HUES64 (cell line): ENCODE measurements at regions not wholly inside any gene's neighbourhood (a gene's known extent, or its start where the extent isn't known, plus 50 kb on each side); places are given as distances from the start of the nearest gene placed in this dataset.

Source experiments
- H3K27ac ChIP-seq: 2 replicates; pipeline ENCODE4 v1.7.0; 2013; ENCODE audit warnings: low read depth, low read length, inconsistent platforms
- H3K27me3 ChIP-seq: 2 replicates; pipeline ENCODE4 v1.6.1; 2013; ENCODE audit warnings: mild to moderate bottlenecking, low read length; ENCODE audit not compliant: insufficient read depth
- H3K36me3 ChIP-seq: 2 replicates; pipeline ENCODE4 v1.6.1; 2013; ENCODE audit warnings: mild to moderate bottlenecking, low read length; ENCODE audit not compliant: insufficient read depth
- H3K4me1 ChIP-seq: 2 replicates; pipeline ENCODE4 v1.6.1; 2013; ENCODE audit warnings: mild to moderate bottlenecking, low read length, moderate library complexity; ENCODE audit not compliant: insufficient read depth
- H3K4me3 ChIP-seq: 2 replicates; pipeline ENCODE4 v1.5.1; 2013; ENCODE audit warnings: mild to moderate bottlenecking, low read length, moderate library complexity
- H3K9ac ChIP-seq: 2 replicates; pipeline ENCODE4 v1.6.1; 2013; ENCODE audit warnings: mild to moderate bottlenecking, low read depth, low read length
- H3K9me3 ChIP-seq: 2 replicates; pipeline ENCODE4 v1.6.1; 2013; ENCODE audit warnings: low read depth, low read length; ENCODE audit not compliant: insufficient read depth
- WGBS: fragments of 150-250, 120-280 bp; methylation state at CpG from one replicate; pipeline ENCODE4 v1.1.7; 2013; ENCODE audit warnings: missing lambda C conversion rate; 5-methylcytosine and 5-hydroxymethylcytosine counted together

DNA sequence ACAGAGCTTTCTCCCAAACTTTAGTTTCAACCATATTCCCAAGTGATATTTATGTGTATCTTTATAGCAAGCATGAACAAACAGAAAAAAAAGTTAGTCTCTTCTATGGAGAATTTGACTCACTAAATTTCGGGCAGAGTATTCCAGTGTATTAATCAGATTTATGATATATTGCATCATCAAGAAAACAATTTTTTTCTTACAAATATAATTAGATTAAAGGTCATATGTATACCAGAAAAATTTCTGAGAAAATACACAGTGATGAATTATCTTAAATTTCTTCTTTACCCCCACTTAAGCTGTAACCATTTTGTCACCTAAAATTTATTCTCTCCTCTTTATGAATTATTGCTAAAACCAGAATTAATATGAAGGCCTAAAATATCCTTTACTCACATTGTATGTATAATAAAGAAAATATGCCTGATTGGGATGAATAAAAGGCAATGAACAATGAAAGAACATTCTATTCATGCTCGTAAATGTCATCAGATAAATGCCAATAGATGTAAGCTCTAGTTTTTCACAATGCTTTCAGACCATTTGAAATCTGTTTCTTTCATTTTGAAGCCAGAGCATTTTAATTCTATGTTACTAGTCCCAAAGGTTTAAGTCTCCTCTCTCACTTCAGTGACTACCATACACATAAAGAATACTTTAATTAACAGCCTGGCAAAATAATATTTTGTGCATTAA lies 192.1 kb downstream of the HGF start:
- Histone ChIP-seq H3K36me3 (no peaks in the 10 kb centered on the region), H3K27me3 (no peaks in the 10 kb centered on the region), H3K9me3 (no peaks in the 10 kb centered on the region), H3K27ac (no peak overlapping the region), H3K9ac (no peak overlapping the region), H3K4me1 (no peaks in the 10 kb centered on the region), H3K4me3 (no peak overlapping the region)
- WGBS = 90% methylated on average over 1 of the region's 2 CpGs

GRCh38 chr7:81574723-81575326 lies 195.0 kb downstream of the HGF start:
- no peak overlapping the region for H3K9ac ChIP-seq
- WGBS = 96% methylated on average over 6 of the region's 6 CpGs
- H3K4me3 ChIP-seq = no peak overlapping the region
- no peak overlapping the region for H3K27ac ChIP-seq
- H3K36me3 ChIP-seq = no peaks in the 10 kb centered on the region
- H3K4me1 ChIP-seq = no peaks in the 10 kb centered on the region
- H3K9me3 ChIP-seq = no peaks in the 10 kb centered on the region
- H3K27me3 ChIP-seq = no peaks in the 10 kb centered on the region

GRCh38 chr7:81573932-81574331 lies 195.9 kb downstream of the HGF start:
- WGBS = 100% methylated on average over 1 of the region's 1 CpG

GRCh38 chr7:81573128-81573527 lies 196.7 kb downstream of the HGF start:
- no peaks in the 10 kb centered on the region for H3K4me1 ChIP-seq
- H3K27ac ChIP-seq = no peak overlapping the region
- 92% methylated on average over 1 of the region's 1 CpG for WGBS
- no peak overlapping the region for H3K9ac ChIP-seq
- H3K27me3 ChIP-seq = no peaks in the 10 kb centered on the region
- H3K9me3 ChIP-seq = no peaks in the 10 kb centered on the region
- H3K4me3 ChIP-seq = no peak overlapping the region
- no peaks in the 10 kb centered on the region for H3K36me3 ChIP-seq

More at GRCh38 chr7:81573932-81574331, 195.9 kb downstream of the HGF start:
- H3K9ac ChIP-seq = no peak overlapping the region
- no peak overlapping the region for H3K4me3 ChIP-seq
- H3K27me3 ChIP-seq = no peaks in the 10 kb centered on the region
- H3K9me3 ChIP-seq = no peaks in the 10 kb centered on the region
- no peaks in the 10 kb centered on the region for H3K36me3 ChIP-seq
- no peaks in the 10 kb centered on the region for H3K4me1 ChIP-seq
- H3K27ac ChIP-seq = no peak overlapping the region

DNA sequence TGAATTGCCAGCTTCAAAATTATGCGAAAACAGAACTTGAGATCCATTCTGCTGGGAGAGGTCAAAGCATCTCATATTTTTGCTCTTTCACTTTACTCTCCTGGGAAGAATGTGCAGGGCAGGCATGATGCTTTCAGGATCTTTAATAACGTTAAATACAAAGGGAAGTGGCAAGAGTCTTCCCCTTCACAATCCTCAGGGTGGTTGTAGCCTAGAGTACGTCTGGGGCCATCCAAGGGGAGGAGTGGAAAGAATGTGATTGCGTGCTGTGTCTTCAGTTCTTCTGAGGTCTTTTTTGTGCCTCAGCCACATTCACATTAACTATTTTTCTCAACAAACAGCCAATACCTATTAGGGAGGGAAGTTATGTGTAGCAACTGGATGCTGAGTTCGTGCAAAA lies 207.3 kb downstream of the HGF start:
- Histone ChIP-seq H3K4me3 (no peak overlapping the region), H3K27me3 (no peaks in the 10 kb centered on the region), H3K36me3 (no peaks in the 10 kb centered on the region), H3K9ac (no peak overlapping the region), H3K9me3 (no peaks in the 10 kb centered on the region), H3K27ac (no peak overlapping the region), H3K4me1 (no peaks in the 10 kb centered on the region)
- WGBS = 90% methylated on average over 4 of the region's 5 CpGs

GRCh38 chr7:81560708-81561107 lies 209.1 kb downstream of the HGF start:
- 92% methylated on average over 4 of the region's 5 CpGs for WGBS
- no peak overlapping the region for H3K27ac ChIP-seq
- no peaks in the 10 kb centered on the region for H3K36me3 ChIP-seq
- no peaks in the 10 kb centered on the region for H3K27me3 ChIP-seq
- no peak overlapping the region for H3K4me3 ChIP-seq
- no peak overlapping the region for H3K9ac ChIP-seq
- H3K4me1 ChIP-seq = no peaks in the 10 kb centered on the region
- no peaks in the 10 kb centered on the region for H3K9me3 ChIP-seq

DNA sequence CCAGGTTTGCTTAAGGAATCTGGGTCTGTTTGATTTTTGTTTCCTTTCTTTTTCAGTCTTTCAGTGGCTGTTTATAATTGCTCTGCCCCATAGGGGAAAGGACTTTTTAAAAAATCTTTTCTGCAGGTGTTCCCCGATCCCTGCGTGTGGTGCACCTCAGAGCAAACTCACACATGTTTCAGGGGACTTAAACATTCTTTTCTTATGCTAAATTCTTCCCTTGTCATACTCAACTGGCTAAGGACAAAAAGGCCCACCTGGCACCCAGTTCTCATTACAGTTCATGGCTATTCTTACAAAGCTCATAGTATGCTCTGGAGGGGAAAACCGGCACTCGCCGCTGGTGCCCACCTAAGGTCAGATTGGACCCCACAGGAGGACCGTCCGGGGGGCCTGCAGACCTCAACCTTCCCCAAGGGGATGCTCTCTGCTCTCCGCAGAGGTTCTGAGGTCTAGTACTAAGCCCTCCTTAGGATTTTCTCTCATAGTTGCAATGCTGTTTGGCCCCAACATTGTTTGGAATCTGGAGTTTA lies 220.3 kb downstream of the HGF start:
- no peak overlapping the region for H3K4me3 ChIP-seq
- peaks cover 4% of the 10 kb centered on the region; the same call in 1 of the 2 replicates for H3K4me1 ChIP-seq
- H3K9ac ChIP-seq = peak overlapping the region; percentile 1; the same call in 1 of the 2 replicates
- WGBS = 85% methylated on average over 8 of the region's 8 CpGs
- H3K27me3 ChIP-seq = no peaks in the 10 kb centered on the region
- peaks cover 8% of the 10 kb centered on the region; the same call in 1 of the 2 replicates for H3K9me3 ChIP-seq
- peak overlapping the region; percentile 77; the same call in 1 of the 2 replicates for H3K27ac ChIP-seq
- H3K36me3 ChIP-seq = no peaks in the 10 kb centered on the region

GRCh38 chr7:81534996-81535395 lies 234.9 kb downstream of the HGF start:
- Histone ChIP-seq H3K9me3 (no peaks in the 10 kb centered on the region), H3K27ac (no peak overlapping the region), H3K36me3 (no peaks in the 10 kb centered on the region), H3K9ac (no peak overlapping the region), H3K27me3 (no peaks in the 10 kb centered on the region), H3K4me3 (no peak overlapping the region), H3K4me1 (no peaks in the 10 kb centered on the region)
- WGBS = 87% methylated on average over 1 of the region's 1 CpG

DNA sequence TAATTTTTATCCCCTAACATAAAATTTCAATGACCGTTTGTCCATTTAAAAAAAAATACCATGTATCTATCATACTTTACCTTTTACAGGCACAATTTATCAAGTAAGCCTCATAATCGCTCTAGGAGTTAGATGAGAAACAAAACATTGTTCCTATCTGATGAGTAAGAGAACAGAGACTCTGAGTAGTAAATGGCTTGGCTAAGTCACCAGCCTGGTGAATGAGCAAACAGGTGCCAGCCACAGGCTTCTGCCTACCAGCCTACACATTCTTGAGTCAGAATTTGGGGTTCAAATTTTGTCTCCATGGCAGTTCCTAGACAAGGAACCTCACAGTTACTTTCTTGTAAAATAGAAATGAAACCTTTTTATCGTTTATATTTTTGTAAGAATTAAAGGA lies 235.4 kb downstream of the HGF start:
- H3K4me3 ChIP-seq = no peak overlapping the region
- H3K36me3 ChIP-seq = no peaks in the 10 kb centered on the region
- H3K9ac ChIP-seq = no peak overlapping the region
- no peaks in the 10 kb centered on the region for H3K4me1 ChIP-seq
- no peak overlapping the region for H3K27ac ChIP-seq
- WGBS = 96% methylated on average over 2 of the region's 3 CpGs
- no peaks in the 10 kb centered on the region for H3K9me3 ChIP-seq
- no peaks in the 10 kb centered on the region for H3K27me3 ChIP-seq

DNA sequence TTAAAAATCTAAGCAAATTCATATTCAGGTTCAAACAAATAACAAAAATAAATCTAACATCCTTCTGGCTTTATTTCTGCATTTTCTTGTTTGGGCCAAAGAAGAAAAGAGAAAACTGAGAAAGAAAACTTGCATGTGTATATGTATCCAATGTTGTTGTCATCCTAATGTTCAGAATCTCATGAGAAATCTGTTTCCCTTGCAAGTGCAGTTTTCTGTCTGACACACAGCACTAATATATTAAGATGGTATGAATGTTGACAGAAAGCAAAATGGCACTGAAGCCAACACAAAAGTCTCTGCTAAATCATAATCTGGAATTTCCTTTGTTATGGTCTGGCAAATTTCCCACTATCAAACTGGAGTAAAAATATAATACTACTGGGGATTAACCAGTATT lies 235.9 kb downstream of the HGF start:
- Histone ChIP-seq H3K4me3 (no peak overlapping the region), H3K4me1 (no peaks in the 10 kb centered on the region), H3K9ac (no peak overlapping the region), H3K27me3 (no peaks in the 10 kb centered on the region), H3K9me3 (no peaks in the 10 kb centered on the region), H3K27ac (no peak overlapping the region), H3K36me3 (no peaks in the 10 kb centered on the region)

DNA sequence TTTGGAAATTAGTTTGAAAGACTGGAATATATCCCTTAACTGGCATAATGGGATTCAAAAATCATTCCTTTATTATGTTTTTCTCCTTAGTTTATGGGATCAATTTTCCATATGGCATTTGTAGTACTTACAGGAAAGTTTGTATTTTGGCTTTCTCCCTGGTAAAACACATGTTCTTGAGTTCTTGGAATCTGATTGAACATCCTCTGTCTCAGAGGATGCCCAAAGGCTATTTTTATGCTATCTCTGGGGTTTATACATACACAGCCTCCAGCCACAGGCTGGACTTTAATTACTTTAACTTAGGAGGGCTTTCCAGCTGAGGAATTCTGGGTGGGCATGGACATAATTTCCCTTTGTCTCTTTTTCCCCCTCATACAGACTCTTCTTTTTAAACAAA lies 236.4 kb downstream of the HGF start:
- Histone ChIP-seq H3K36me3 (no peaks in the 10 kb centered on the region), H3K4me3 (no peak overlapping the region), H3K9ac (no peak overlapping the region), H3K27me3 (no peaks in the 10 kb centered on the region), H3K9me3 (no peaks in the 10 kb centered on the region), H3K4me1 (no peaks in the 10 kb centered on the region), H3K27ac (no peak overlapping the region)
